ENCODE measurements at regions not wholly inside any gene's neighbourhood (a gene's known extent, or its start where the extent isn't known, plus 50 kb on each side); places are given as distances from the start of the nearest gene placed in this dataset.

DNA sequence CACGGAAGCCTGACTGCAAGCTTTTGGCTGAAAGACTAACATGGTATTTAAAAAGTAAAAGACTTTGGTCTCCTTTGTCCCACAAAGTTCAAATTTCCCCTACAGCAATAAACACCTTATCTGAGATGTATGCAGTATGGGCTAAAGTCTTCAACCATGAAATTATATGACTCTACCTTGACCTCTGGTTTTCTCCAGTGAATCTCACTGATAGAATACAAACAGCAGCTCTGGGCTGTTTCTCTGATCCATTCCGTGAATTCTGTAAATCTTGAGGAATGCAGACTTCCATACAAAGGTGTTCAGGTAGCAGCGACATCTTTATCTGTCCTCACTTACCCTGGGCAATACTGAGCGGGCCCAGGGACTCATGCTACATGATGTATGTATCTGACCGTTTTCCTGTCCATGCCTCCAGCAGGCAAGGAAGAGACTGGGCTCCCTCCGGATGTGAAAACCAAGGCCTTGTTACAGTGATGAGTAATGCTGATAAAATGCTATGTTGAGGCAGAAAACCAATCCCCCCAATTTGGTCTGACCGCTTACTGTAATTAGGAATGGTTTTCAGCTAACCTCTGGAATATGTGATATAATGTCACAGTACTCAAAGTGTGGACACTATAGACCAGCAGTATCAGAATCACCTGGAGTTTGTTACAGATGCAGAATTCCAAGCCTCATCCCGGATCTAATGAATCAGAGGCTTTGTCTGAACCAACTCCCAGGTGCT lies 589.8 kb downstream of the HS3ST4 start:
- DNase-seq (ENCODE audit: low read depth, low spot score): no peak

GRCh38 chr16:26295625-26296304 lies 604.0 kb downstream of the HS3ST4 start:
- no peak for DNase-seq (ENCODE audit: low read depth, low spot score)

DNA sequence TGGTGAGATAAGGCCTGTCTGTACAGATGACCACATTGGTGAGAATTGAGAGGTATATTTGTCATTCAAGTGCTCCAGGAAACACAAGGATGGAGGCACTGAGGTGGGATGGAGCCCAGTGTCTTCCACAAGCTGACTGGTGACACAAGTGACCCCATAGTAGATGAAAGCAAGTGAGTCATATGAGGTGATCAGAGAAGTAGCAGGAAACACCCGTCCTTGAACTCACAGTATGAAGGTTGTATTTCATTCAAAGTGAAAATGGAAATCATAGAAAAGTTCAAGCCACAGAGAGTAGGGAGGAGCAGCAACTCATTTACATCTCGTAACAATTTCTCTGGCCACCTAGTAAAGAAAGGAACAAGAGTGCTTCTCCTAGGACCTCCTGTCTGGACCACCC lies 609.8 kb downstream of the HS3ST4 start:
- DNase-seq (ENCODE audit: low read depth, low spot score): no peak

DNA sequence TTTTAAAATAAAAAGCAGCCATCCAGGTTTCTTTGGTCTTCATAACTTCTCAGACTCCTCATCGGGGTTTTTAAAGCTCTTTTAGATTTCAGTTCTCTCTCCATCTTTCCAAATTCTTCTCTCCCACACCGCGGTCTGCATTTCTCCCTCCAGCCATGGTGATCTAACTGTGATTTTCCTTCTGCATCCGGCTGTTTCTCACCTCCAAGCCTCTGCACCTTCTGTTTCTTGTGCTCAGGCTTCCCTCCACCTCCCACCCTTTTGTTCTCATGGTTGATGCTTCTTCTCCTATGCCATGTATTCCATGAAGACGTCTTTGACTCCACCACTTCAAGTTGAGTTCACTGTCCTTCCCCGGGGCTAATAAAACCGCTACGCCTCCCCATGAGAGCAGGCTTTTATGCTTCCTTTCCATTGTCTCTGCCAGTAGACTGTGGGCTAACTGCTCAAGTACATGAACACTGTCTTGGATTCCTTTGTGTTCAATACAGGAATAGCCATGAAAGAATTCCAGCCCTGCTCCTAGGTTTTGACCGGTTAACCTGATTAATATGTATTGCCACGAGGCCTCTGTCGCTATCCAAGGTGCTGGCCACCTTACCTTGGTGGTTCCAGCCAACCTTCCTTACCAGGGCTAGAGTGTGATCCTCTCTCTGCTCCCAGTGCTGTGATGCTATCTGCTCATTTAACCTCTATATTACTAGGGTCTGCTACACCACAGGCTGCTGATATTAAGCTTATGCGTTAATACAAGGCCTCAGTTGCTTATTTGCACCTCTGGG lies 625.1 kb downstream of the HS3ST4 start:
- no peak for DNase-seq (ENCODE audit: low read depth, low spot score)

- no peak for DNase-seq (ENCODE audit: low read depth, low spot score)
Measured at GRCh38 chr16:26317885-26318284, 626.1 kb downstream of the HS3ST4 start.

GRCh38 chr16:26330654-26331053 lies 638.9 kb downstream of the HS3ST4 start:
- no peak for DNase-seq (ENCODE audit: low read depth, low spot score)

DNA sequence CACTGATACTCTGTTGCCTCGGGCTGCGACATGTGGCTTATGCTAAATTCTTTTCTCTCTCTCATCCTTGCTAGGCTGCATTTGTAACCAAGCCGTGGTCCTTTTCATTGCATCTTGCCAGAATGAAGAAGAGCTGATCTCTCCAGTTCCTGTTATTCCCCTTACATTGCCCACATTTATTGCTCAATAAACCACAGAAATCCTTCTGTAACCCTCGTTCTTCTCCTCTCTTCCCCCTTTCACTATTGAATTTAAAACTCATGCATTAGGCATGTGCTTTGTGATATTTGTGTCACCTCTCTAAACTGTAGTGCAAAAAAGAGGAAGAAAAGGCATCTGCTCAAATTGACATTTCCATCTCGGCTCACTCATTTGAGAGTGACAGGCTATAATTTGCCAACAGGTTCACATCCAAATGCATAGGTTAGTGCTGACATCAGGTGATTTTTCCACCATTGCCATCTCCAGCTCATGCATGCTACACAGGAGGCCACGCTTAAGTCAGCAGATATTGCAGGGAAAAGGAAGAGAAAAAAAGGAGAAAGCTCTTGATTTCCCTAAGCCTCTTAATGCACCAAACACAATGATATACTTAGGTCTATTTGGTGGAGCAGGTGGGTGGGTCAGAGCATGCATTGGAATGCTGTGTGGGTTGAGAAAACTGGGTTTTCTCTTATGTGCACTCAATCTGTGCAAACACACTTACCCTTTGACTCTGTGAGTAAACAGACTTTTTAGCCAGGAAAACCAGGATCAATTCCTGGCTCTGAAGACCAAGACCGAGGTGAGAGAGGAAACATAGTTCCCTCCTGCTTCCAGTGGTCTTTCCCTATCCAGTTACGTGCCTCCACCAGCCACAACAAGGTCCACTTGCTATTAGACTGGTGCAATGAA lies 642.7 kb downstream of the HS3ST4 start:
- no peak for DNase-seq (ENCODE audit: low read depth, low spot score)

DNA sequence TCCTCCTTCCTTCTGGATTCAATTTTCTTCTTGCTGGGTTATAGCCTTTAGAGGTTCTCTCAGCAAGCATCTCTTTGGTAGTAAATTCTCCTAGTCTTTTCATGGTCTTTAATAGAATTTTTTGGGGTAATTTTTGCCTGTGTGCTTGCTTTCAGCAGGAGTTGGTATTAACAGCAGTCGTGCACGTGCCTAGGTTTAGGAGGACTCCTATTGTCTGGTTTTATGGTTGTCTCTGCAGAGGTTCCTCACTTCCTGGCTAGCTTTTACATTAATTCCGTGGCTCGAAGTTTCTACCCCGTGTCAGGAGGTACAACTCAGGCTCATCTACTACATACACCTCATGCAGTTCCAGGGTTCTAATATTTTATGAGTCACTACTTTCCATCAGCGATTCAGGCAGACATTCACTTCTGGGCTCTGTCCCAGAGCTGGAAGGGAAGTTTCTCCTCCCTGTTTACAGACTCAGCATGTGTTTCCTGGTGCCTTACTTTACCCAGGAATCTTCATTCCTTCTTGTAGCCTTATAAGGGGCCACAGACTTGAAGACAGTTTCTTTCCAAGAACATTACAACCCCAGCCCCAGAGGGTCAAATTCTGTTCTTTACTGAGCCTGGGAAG lies 643.6 kb downstream of the HS3ST4 start:
- no peak for DNase-seq (ENCODE audit: low read depth, low spot score)

DNA sequence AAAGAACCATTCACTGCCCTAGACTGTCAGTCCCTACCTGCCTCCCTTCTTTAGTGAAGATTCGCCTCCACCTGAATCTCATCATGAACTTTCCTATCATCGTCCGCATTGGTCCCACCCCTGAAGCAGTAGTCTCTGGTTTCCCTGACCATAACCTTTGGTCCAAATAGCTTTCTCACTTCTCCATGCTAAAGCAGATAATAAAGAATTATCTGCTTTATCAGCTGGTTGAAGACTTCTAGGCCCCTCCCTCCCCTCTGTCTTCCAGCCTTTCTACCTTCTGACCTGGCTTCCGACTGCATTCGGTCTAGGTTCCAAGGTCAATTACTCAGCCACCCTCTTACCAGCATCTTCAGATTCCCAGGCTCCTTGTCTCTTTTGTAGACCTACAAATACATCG lies 650.9 kb downstream of the HS3ST4 start:
- no peak for DNase-seq (ENCODE audit: low read depth, low spot score)

DNA sequence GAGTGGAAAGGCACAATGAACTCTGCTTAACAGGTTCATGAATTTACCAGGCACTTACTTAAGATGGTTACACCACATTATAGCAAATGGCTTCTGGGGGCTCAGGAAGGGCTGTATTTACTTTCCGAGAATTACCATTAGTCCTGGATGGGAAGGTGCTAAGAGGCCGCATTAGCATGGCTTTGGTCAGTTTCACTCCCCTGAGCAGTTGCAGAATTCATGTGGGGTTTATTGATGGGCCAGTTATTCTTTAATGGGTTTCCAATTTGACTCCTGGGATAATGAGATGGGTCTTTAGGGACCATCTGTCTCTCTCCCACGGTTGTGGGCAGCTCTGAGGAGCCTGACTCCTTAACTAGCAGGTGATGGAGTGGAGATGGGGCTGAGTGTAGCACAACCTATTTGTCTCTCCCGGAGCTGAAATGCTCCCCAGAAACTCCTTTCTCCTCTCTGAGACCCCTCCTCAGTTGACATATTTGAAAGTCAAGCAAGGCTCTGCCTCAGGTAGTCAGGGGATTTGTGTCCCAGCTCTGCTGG lies 652.5 kb downstream of the HS3ST4 start:
- DNase-seq (ENCODE audit: low read depth, low spot score): no peak

- no peak for DNase-seq (ENCODE audit: low read depth, low spot score)
Measured at GRCh38 chr16:26344976-26345375, 653.2 kb downstream of the HS3ST4 start.

DNA sequence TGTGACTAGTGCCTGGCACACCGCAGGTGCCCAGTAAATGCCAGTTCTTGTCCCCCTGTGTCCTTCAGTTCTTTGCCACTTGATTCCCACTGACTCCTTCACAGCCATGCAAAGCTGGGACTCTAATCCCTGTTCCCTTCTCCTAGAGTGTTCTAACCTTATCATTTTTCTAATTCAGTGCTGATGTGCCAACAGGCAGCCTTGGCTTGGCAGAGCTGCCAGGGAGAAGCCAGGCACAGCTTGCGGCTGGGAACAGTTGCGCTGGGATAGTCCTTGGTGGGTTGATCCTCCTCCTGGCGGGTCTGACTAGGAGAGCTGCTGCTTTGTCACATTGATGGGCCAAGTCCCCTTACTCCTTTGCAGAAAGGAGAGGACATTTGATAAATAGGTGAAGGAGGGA lies 654.2 kb downstream of the HS3ST4 start:
- no peak for DNase-seq (ENCODE audit: low read depth, low spot score)

DNA sequence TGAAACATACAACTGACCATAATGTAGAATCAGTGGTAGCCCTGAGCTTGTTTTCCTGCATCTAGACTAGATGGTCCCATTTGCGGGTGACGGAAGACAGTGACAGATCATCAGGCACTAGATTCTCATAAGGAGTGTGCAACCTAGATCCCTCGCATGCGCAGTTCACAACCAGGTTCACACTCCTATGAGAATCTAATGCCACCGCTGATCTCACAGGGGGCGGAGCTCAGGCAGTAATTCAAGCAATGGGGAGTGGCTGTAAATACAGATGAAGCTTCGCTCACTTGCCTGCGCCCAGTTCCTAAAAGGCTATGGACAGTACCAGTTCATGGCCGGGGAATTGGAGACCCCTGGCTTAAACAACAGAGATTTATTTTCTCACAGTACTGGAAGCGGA lies 656.3 kb downstream of the HS3ST4 start:
- no peak for DNase-seq (ENCODE audit: low read depth, low spot score)

GRCh38 chr16:26360867-26361266 lies 669.1 kb downstream of the HS3ST4 start:
- no peak for DNase-seq (ENCODE audit: low read depth, low spot score)

- no peak for DNase-seq (ENCODE audit: low read depth, low spot score)
Measured at GRCh38 chr16:26363581-26363980, 671.8 kb downstream of the HS3ST4 start.

GRCh38 chr16:26365161-26365940 lies 673.6 kb downstream of the HS3ST4 start:
- DNase-seq (ENCODE audit: low read depth, low spot score): no peak

- no peak for DNase-seq (ENCODE audit: low read depth, low spot score)
Measured at GRCh38 chr16:26371349-26371869, 679.6 kb downstream of the HS3ST4 start.

GRCh38 chr16:26374279-26374925 lies 682.6 kb downstream of the HS3ST4 start:
- DNase-seq (ENCODE audit: low read depth, low spot score): no peak

- DNase-seq (ENCODE audit: low read depth, low spot score): no peak
Measured at GRCh38 chr16:26382586-26382985, 684.1 kb upstream of the C16orf82 start.
